Nephron (organoid): ENCODE measurements at regions not wholly inside any gene's neighbourhood (a gene's known extent, or its start where the extent isn't known, plus 50 kb on each side); places are given as distances from the start of the nearest gene placed in this dataset.

ENCODE experiments used
- H3K27ac Mint-ChIP-seq, 3 experiments: 2 replicates each; pipeline ENCODE4 v1.8.0; 2020; ENCODE audit warnings: mixed read lengths in 3 of 3, mild to moderate bottlenecking in 2 of 3, moderate library complexity in 1 of 3
- H3K27me3 Mint-ChIP-seq: 2 replicates; pipeline ENCODE4 v1.8.0; 2021; ENCODE audit warnings: low read depth, mild to moderate bottlenecking, moderate library complexity, mixed read lengths
- H3K36me3 Mint-ChIP-seq: 2 replicates; pipeline ENCODE4 v1.8.0; 2020; ENCODE audit warnings: low read depth, mixed read lengths
- H3K4me1 Mint-ChIP-seq: 2 replicates; pipeline ENCODE4 v1.8.0; 2020; ENCODE audit warnings: mixed read lengths
- H3K4me3 Mint-ChIP-seq, 3 experiments: 2 replicates each; pipeline ENCODE4 v1.8.0; 2020; ENCODE audit warnings: mild to moderate bottlenecking in 3 of 3, mixed read lengths in 3 of 3, moderate library complexity in 2 of 3
- H3K9me3 Mint-ChIP-seq: 2 replicates; pipeline ENCODE4 v1.8.0; 2020; ENCODE audit warnings: mixed read lengths
- TF ChIP-seq, protein P1 (sequence below), 3 experiments: fragments of 200-600 bp; sonication (generic); IDR thresholded peaks; one replicate each; pipeline ENCODE4 v1.5.0; 2021; ENCODE audit warnings: antibody characterized with exemption in 3 of 3; ENCODE audit not compliant: unreplicated experiment in 3 of 3

DNA sequence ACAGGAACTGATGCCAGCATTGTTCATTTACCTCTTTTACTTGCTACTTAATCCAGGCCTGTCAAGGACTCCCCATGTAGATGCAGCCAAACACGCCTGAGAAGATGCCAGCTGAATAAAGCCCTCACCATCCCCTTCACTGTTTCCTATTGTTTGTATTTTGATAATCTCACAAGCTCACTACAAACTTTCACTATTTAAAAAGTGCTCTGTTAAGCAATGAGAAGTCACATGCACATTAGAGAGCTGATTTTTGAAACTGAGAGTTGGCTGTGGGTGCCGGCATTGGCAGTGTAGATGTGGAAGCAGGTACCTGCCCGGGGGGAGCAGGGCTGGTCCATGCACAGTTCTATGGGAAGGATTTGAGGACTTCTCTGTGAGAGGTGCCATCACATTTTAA is 169.8 kb upstream of the GRB10 start:
- Mint-ChIP-seq H3K9me3 (peaks cover 31% of the 10 kb centered on the region), H3K4me3 (no peak overlapping the region), H3K27ac (no peak overlapping the region), H3K36me3 (no peaks in the 10 kb centered on the region), H3K27me3 (peaks cover 11% of the 10 kb centered on the region), H3K4me1 (no peaks in the 10 kb centered on the region)
- TF ChIP-seq, protein P1, sequence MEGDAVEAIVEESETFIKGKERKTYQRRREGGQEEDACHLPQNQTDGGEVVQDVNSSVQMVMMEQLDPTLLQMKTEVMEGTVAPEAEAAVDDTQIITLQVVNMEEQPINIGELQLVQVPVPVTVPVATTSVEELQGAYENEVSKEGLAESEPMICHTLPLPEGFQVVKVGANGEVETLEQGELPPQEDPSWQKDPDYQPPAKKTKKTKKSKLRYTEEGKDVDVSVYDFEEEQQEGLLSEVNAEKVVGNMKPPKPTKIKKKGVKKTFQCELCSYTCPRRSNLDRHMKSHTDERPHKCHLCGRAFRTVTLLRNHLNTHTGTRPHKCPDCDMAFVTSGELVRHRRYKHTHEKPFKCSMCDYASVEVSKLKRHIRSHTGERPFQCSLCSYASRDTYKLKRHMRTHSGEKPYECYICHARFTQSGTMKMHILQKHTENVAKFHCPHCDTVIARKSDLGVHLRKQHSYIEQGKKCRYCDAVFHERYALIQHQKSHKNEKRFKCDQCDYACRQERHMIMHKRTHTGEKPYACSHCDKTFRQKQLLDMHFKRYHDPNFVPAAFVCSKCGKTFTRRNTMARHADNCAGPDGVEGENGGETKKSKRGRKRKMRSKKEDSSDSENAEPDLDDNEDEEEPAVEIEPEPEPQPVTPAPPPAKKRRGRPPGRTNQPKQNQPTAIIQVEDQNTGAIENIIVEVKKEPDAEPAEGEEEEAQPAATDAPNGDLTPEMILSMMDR (IDR thresholded peaks at IDR 0.05; ENCODE audit: unreplicated experiment in 3 of 3): no peak

DNA sequence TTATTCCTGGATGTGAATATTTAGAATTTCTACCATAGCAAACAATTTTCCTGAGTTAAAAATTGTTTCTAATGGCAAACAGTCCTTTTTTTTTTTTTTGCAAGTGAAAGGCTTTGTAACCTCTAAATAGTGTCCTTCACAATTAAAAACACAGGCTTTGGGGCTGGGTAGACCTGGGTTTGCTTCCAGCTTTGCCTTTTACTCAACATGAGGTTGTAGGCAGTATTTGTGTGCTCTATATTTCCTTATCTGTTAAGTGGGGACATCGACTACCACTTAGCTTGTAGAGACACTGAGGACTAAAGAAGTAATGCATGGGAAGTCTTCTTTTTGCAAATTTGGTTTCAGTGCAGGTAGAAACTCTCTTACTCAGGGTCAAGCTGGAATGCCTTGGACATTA is 169.4 kb upstream of the GRB10 start:
- TF ChIP-seq, protein P1 (IDR thresholded peaks at IDR 0.05; ENCODE audit: unreplicated experiment in 3 of 3): no peak
- Mint-ChIP-seq H3K4me1 (no peaks in the 10 kb centered on the region), H3K9me3 (peaks cover 31% of the 10 kb centered on the region), H3K36me3 (no peaks in the 10 kb centered on the region), H3K4me3 (no peak overlapping the region), H3K27me3 (peaks cover 11% of the 10 kb centered on the region), H3K27ac (no peak overlapping the region)

DNA sequence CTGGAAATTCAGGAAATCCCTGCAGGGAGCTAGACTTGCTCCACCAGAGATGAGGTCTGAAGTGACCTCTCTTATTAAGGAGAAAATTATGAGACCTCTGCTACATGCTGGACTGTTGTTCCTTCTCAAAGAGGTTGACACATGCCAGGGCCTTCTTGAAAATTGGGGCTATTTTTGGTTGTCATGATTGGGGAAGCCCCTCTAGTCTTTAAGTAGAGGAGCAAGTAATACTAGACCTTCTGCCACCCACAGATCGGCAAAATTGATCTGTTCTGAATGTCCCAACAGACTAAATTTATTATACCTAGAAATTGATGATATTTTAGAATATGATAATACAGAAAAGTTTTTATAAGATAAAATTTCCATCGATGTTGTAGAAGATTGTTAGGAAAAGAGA is 160.8 kb upstream of the GRB10 start:
- Mint-ChIP-seq H3K4me3 (no peak overlapping the region), H3K36me3 (no peaks in the 10 kb centered on the region), H3K4me1 (peaks cover 16% of the 10 kb centered on the region), H3K9me3 (peaks cover 9% of the 10 kb centered on the region), H3K27me3 (peaks cover 8% of the 10 kb centered on the region), H3K27ac (no peak overlapping the region)
- TF ChIP-seq, protein P1 (IDR thresholded peaks at IDR 0.05; ENCODE audit: unreplicated experiment in 3 of 3): no peak

DNA sequence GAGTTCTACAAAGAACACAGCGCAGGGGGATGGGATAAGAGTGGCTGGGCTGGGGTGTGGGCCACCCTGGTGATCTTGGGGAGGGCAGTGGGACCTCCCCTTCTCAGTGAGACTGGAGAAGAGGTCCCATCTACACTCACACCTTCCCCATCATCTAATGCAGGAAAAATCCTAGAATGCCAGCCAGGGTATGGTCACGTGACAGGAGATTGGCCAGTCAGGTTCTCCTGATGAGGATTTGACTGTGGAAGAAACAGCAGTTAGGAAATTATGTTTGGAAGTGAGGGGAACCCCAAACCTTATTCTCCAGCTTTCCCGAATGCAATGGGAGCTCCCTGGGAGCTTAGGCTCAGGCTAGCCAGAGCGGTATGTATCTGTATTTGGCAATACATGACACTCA is 158.8 kb upstream of the GRB10 start:
- no peak overlapping the region for H3K4me3 Mint-ChIP-seq
- H3K36me3 Mint-ChIP-seq: no peaks in the 10 kb centered on the region
- H3K4me1 Mint-ChIP-seq: peaks cover 20% of the 10 kb centered on the region
- H3K27ac Mint-ChIP-seq: no peak overlapping the region
- peaks cover 4% of the 10 kb centered on the region for H3K27me3 Mint-ChIP-seq
- H3K9me3 Mint-ChIP-seq: peaks cover 4% of the 10 kb centered on the region
- TF ChIP-seq, protein P1 (IDR thresholded peaks at IDR 0.05; ENCODE audit: unreplicated experiment in 3 of 3): no peak

DNA sequence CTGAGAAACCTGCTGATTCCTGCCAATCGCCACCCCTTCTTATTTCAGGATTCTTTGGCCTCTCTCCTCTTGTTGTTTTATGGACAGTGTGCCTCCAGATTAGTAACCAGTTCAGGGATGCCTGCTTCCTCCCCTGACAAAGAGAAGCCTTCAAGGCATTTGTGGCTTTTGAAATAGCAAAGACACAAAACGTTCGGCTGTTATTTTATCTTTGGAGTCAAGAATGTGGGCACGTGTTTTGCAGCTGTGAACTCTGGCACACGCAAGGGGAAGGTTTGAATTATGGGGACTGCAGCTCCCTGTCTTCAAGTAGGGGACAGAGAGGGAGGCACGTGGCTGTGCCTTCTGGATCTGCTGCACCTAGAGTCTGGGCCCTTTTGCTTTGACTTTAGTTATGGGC is 157.9 kb upstream of the GRB10 start:
- Mint-ChIP-seq H3K27ac (peak overlapping the region; percentile 12 to 69 (median 33)), H3K9me3 (peaks cover 8% of the 10 kb centered on the region), H3K4me1 (peaks cover 20% of the 10 kb centered on the region), H3K36me3 (no peaks in the 10 kb centered on the region), H3K27me3 (peaks cover 4% of the 10 kb centered on the region), H3K4me3 (no peak overlapping the region)
- TF ChIP-seq, protein P1 (IDR thresholded peaks at IDR 0.05; ENCODE audit: unreplicated experiment in 3 of 3): no peak

DNA sequence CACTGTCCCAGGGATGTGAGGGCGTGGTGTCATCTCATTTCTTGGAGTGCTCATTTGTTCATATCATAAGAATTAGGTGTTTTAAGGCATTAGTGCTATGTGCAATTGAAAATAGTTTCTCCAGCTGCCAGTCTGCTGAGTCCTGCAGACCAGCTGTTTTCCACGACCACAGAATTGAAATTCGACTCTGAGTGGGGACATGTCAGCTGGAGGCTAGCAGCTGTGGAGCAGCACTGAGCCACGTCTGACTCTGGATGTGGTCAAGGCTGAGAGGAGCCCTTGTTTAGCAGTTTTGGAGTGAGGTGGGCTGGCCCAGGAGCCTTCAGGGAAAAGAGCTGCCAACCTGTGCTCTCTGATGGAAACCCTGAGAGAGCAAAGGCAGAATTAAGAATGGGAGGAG is 156.3 kb upstream of the GRB10 start:
- H3K4me3 Mint-ChIP-seq: peak overlapping the region in 2 of 3 experiments; percentile 21 to 66
- H3K36me3 Mint-ChIP-seq: no peaks in the 10 kb centered on the region
- peaks cover 4% of the 10 kb centered on the region for H3K27me3 Mint-ChIP-seq
- peaks cover 9% of the 10 kb centered on the region for H3K9me3 Mint-ChIP-seq
- peaks cover 20% of the 10 kb centered on the region for H3K4me1 Mint-ChIP-seq
- peak overlapping the region; percentile 51 to 80 (median 64) for H3K27ac Mint-ChIP-seq
- TF ChIP-seq, protein P1 (IDR thresholded peaks at IDR 0.05; ENCODE audit: unreplicated experiment in 3 of 3): no peak
